Loucy (cell line): ENCODE measurements at regions not wholly inside any gene's neighbourhood (a gene's known extent, or its start where the extent isn't known, plus 50 kb on each side); places are given as distances from the start of the nearest gene placed in this dataset.

Source experiments
- H2AFZ ChIP-seq: fragments of 200-600 bp; sonication (generic); 2 replicates; pipeline ENCODE4 v1.6.0; 2016; ENCODE audit warnings: antibody characterized with exemption, mild to moderate bottlenecking, low read length, moderate library complexity
- H3F3A ChIP-seq: fragments of 200-600 bp; 2 replicates; pipeline ENCODE4 v1.6.0; 2016; ENCODE audit warnings: antibody characterized with exemption, low read depth, mild to moderate bottlenecking
- H3K27me3 ChIP-seq: fragments of 200-600 bp; sonication (generic); 2 replicates; pipeline ENCODE4 v1.6.1; 2014; ENCODE audit warnings: low read length, mild to moderate bottlenecking; ENCODE audit not compliant: insufficient read depth, poor library complexity, severe bottlenecking
- H3K36me3 ChIP-seq: fragments of 200-600 bp; sonication (generic); 2 replicates; pipeline ENCODE4 v1.6.1; 2016; ENCODE audit warnings: low read length; ENCODE audit not compliant: insufficient read depth
- H3K4me1 ChIP-seq: fragments of 200-600 bp; sonication (generic); 2 replicates; pipeline ENCODE4 v1.5.1; 2014; ENCODE audit warnings: low read length, mild to moderate bottlenecking; ENCODE audit not compliant: insufficient read depth, poor library complexity, severe bottlenecking
- H3K4me2 ChIP-seq: fragments of 200-600 bp; sonication (generic); 2 replicates; pipeline ENCODE4 v1.6.0; 2014; ENCODE audit warnings: antibody characterized with exemption, low read length, low read depth, mild to moderate bottlenecking; ENCODE audit not compliant: poor library complexity, severe bottlenecking
- H3K4me3 ChIP-seq: fragments of 200-600 bp; sonication (generic); 2 replicates; pipeline ENCODE4 v1.5.1; 2014; ENCODE audit warnings: low read length, mild to moderate bottlenecking, mixed read lengths; ENCODE audit not compliant: poor library complexity, severe bottlenecking
- H3K79me2 ChIP-seq: fragments of 200-600 bp; sonication (generic); 2 replicates; pipeline ENCODE4 v1.6.1; 2014; ENCODE audit warnings: low read length; ENCODE audit not compliant: insufficient read depth
- H3K9ac ChIP-seq: fragments of 200-600 bp; sonication (generic); 2 replicates; pipeline ENCODE4 v1.6.0; 2014; ENCODE audit warnings: mild to moderate bottlenecking, low read depth, low read length, moderate library complexity; ENCODE audit not compliant: poor library complexity, severe bottlenecking
- H3K9me2 ChIP-seq: fragments of 200-600 bp; sonication (generic); replicated peaks from 2 replicates; pipeline ENCODE4 v1.6.1; 2016; ENCODE audit warnings: low read depth, low read length, mixed read lengths
- H3K9me3 ChIP-seq: fragments of 200-600 bp; sonication (generic); 2 replicates; pipeline ENCODE4 v1.6.1; 2014; ENCODE audit warnings: mild to moderate bottlenecking, antibody characterized with exemption, low read length, low read depth; ENCODE audit not compliant: insufficient read depth
- H4K20me1 ChIP-seq: fragments of 200-600 bp; sonication (generic); 2 replicates; pipeline ENCODE4 v1.6.0; 2014; ENCODE audit warnings: antibody characterized with exemption, low read length, mild to moderate bottlenecking; ENCODE audit not compliant: insufficient read depth, poor library complexity, severe bottlenecking
- CTCF ChIP-seq: fragments of 200-600 bp; sonication (generic); conservative IDR thresholded peaks from 2 replicates; pipeline ENCODE4 v1.5.1; 2014; ENCODE audit warnings: mild to moderate bottlenecking, antibody characterized with exemption, low read length
- EZH2phosphoT487 ChIP-seq: fragments of 200-600 bp; IDR thresholded peaks from 2 replicates; pipeline ENCODE4 v1.6.1; 2018; ENCODE audit warnings: antibody characterized with exemption, mild to moderate bottlenecking, moderate library complexity, borderline replicate concordance

- H3F3A ChIP-seq = no peaks in the 10 kb centered on the region
- no peak overlapping the region for H3K4me3 ChIP-seq
- H3K27me3 ChIP-seq = peaks cover 4% of the 10 kb centered on the region
These were observed 247.6 kb downstream of the EMX2 start for GRCh38 chr10:117790179-117790578.

GRCh38 chr10:117790621-117791020 is 248.1 kb downstream of the EMX2 start:
- H3K4me3 ChIP-seq = no peak overlapping the region
- H2AFZ ChIP-seq = no peak overlapping the region
- no peaks in the 10 kb centered on the region for H3F3A ChIP-seq
- H3K27me3 ChIP-seq = peaks cover 4% of the 10 kb centered on the region
- H3K4me1 ChIP-seq = no peaks in the 10 kb centered on the region
- no peaks in the 10 kb centered on the region for H4K20me1 ChIP-seq
- H3K9me3 ChIP-seq = no peaks in the 10 kb centered on the region
- no peak overlapping the region for H3K9ac ChIP-seq
- TF ChIP-seq CTCF (no peak), EZH2phosphoT487 (no peak)
- H3K79me2 ChIP-seq = no peaks in the 10 kb centered on the region
- no peak overlapping the region for H3K4me2 ChIP-seq
- H3K36me3 ChIP-seq = no peaks in the 10 kb centered on the region
- no peaks in the 10 kb centered on the region for H3K9me2 ChIP-seq

More at GRCh38 chr10:117790179-117790578, 247.6 kb downstream of the EMX2 start:
- no peaks in the 10 kb centered on the region for H3K9me3 ChIP-seq
- H3K4me2 ChIP-seq = no peak overlapping the region
- no peaks in the 10 kb centered on the region for H3K9me2 ChIP-seq
- TF ChIP-seq CTCF = no peak
- TF ChIP-seq EZH2phosphoT487 = no peak
- H3K9ac ChIP-seq = no peak overlapping the region
- no peaks in the 10 kb centered on the region for H4K20me1 ChIP-seq
- no peaks in the 10 kb centered on the region for H3K36me3 ChIP-seq
- no peaks in the 10 kb centered on the region for H3K79me2 ChIP-seq
- no peaks in the 10 kb centered on the region for H3K4me1 ChIP-seq
- no peak overlapping the region for H2AFZ ChIP-seq

GRCh38 chr10:117792214-117792613 is 249.7 kb downstream of the EMX2 start:
- H3K9me3 ChIP-seq = no peaks in the 10 kb centered on the region
- H3K9me2 ChIP-seq = no peaks in the 10 kb centered on the region
- no peaks in the 10 kb centered on the region for H3K79me2 ChIP-seq
- no peaks in the 10 kb centered on the region for H4K20me1 ChIP-seq
- no peak overlapping the region for H3K4me3 ChIP-seq
- no peaks in the 10 kb centered on the region for H3F3A ChIP-seq
- H3K4me1 ChIP-seq = no peaks in the 10 kb centered on the region
- H3K4me2 ChIP-seq = no peak overlapping the region
- no peak overlapping the region for H3K9ac ChIP-seq
- TF ChIP-seq EZH2phosphoT487 = no peak
- H3K27me3 ChIP-seq = peaks cover 4% of the 10 kb centered on the region
- H3K36me3 ChIP-seq = no peaks in the 10 kb centered on the region
- H2AFZ ChIP-seq = no peak overlapping the region

- no peak for TF ChIP-seq EZH2phosphoT487
- TF ChIP-seq CTCF = no peak
- Histone ChIP-seq H3F3A (no peaks in the 10 kb centered on the region), H3K79me2 (no peaks in the 10 kb centered on the region), H3K4me1 (no peaks in the 10 kb centered on the region), H3K9ac (no peak overlapping the region), H3K4me3 (no peak overlapping the region), H3K9me2 (no peaks in the 10 kb centered on the region), H2AFZ (no peak overlapping the region), H3K36me3 (no peaks in the 10 kb centered on the region), H3K9me3 (no peaks in the 10 kb centered on the region), H3K27me3 (no peaks in the 10 kb centered on the region), H4K20me1 (no peaks in the 10 kb centered on the region), H3K4me2 (no peak overlapping the region)
These were observed 250.5 kb downstream of the RAB11FIP2 start for GRCh38 chr10:117796130-117796745.
